GM12864 (cell line): ENCODE measurements at regions not wholly inside any gene's neighbourhood (a gene's known extent, or its start where the extent isn't known, plus 50 kb on each side); places are given as distances from the start of the nearest gene placed in this dataset.

Experiments
- DNase-seq: peaks from one replicate; pipeline ENCODE4 v3.0.0-alpha.2; 2011; ENCODE audit warnings: low read depth
- H3K4me3 ChIP-seq: 2 replicates; pipeline ENCODE4 v1.5.1; 2011; ENCODE audit warnings: mild to moderate bottlenecking, low read depth, low read length, control low read depth
- TF ChIP-seq, protein P1 (sequence below): IDR thresholded peaks from 2 replicates; pipeline ENCODE4 v1.5.1; 2011; ENCODE audit warnings: low read depth, mild to moderate bottlenecking, moderate library complexity, low read length, control low read depth, inconsistent platforms; ENCODE audit errors: missing control alignments

DNA sequence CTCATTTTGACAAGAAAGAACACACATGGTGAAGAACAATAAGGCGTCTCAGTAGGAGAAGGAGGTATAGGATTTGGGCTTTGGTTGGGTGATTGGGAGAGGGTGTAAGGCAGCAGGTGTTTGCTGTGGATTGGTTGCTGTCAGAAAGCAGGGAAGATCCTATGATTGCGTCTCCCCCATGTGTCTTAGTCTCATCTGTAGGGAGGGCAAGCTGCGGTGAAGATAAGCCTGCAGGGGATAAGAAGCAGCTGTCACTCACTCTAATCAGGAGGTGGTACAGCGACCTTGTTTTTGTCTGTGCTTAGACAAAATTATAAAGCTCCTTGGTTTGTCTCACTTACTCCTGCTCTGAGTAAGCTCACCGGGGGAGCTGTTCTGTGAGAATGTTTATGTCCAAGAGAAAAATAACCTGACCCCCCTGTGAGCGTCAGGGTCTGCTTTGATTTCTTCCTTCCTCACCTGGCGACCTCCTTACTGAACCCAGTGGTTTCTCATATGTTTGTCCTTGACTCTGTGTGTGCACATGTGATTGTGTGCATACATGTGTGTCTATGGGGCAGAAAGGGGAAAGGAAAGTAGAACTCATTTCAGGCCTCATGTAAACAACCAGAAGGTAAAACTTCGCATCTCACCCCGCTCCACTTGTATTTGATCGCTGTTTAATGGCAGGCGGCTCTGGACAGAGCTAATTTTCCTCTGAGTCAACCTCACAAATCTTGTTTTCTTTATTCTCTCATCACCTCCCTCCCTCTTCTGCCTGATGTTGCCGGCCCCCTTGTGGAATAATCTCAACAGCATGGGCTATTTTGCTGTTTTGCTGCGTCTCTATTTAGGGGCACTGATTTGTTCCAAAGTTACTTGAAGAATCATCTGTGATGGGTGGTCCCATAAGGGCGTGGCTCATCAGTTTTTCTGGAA lies 105.6 kb downstream of the TENT4A start:
- TF ChIP-seq, protein P1, sequence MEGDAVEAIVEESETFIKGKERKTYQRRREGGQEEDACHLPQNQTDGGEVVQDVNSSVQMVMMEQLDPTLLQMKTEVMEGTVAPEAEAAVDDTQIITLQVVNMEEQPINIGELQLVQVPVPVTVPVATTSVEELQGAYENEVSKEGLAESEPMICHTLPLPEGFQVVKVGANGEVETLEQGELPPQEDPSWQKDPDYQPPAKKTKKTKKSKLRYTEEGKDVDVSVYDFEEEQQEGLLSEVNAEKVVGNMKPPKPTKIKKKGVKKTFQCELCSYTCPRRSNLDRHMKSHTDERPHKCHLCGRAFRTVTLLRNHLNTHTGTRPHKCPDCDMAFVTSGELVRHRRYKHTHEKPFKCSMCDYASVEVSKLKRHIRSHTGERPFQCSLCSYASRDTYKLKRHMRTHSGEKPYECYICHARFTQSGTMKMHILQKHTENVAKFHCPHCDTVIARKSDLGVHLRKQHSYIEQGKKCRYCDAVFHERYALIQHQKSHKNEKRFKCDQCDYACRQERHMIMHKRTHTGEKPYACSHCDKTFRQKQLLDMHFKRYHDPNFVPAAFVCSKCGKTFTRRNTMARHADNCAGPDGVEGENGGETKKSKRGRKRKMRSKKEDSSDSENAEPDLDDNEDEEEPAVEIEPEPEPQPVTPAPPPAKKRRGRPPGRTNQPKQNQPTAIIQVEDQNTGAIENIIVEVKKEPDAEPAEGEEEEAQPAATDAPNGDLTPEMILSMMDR = no peak
- H3K4me3 ChIP-seq = no peak overlapping the region
- no peak for DNase-seq

DNA sequence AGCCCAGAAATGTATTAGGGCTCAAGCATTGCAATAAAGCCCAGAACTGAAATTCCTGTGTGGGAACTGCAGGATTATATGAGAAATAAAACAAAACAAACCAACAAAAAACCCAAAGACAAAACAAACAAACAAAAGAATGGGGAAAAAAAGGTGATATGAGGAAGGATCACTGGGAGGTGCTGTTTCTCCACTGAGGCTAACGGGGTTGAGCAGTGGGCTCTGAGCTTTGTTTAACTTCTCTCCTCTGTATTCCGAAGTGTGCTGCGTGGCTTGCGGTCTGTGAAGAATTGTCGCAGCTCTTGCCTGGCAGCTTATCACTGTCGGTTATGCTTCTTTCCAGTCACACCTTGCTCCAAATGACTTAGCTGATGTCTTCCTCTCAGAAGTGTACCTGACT lies 106.3 kb downstream of the TENT4A start:
- no peak for DNase-seq
- TF ChIP-seq, protein P1 = peak; percentile 20
- H3K4me3 ChIP-seq = no peak overlapping the region

DNA sequence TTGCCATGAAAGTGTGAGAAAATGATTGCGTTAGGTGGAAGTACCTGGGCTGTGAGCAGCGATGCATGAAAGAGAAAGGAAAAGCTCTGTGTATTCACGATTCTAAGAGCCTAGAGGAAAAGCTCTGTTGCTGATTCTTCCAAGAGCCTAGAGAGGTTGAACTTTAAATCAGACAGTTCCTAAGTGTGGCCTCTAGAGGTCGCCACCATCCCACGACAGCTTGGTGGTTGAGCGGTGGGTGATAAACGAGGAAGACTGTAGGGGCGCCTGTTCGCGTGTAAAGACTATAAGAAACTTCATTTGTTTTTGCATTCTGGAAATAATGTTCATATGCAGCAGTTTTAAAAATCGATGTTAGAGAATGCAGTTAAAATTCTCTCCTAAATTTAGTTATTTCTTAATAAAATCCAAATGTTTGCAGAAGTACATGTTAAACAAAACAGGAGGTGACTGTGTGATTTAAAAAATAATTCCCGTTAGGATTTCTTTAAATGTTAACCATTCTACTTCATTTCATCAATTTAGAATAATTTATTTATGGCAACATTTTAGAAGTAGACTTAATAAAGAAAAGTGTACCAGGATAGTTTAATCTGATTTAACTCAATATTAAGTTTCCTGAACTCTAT lies 107.7 kb downstream of the TENT4A start:
- TF ChIP-seq, protein P1 = peak; percentile 73

DNA sequence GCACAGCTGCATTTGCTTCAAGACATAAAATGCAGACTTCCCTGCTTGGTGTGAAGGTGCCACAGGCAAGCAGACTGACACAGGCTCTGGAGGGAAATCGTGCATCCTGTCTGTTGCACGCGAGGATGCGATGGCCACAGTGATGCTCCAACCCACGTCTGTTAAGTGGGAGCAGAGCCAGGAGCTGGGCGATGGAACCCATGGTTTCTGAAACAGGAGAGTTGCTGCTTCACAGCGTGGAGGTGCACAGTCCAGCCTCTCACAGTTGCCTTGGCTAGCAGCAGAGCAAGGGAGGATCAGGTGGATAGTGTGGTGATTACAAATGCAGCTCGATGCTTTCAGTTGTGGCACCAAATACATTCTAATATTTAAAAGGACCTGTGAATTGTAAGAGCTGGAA lies 108.8 kb downstream of the TENT4A start:
- TF ChIP-seq, protein P1 = no peak
- no peak overlapping the region for H3K4me3 ChIP-seq
- DNase-seq = no peak

More for the DNA sequence above, 107.7 kb downstream of the TENT4A start:
- no peak overlapping the region for H3K4me3 ChIP-seq
- no peak for DNase-seq

DNA sequence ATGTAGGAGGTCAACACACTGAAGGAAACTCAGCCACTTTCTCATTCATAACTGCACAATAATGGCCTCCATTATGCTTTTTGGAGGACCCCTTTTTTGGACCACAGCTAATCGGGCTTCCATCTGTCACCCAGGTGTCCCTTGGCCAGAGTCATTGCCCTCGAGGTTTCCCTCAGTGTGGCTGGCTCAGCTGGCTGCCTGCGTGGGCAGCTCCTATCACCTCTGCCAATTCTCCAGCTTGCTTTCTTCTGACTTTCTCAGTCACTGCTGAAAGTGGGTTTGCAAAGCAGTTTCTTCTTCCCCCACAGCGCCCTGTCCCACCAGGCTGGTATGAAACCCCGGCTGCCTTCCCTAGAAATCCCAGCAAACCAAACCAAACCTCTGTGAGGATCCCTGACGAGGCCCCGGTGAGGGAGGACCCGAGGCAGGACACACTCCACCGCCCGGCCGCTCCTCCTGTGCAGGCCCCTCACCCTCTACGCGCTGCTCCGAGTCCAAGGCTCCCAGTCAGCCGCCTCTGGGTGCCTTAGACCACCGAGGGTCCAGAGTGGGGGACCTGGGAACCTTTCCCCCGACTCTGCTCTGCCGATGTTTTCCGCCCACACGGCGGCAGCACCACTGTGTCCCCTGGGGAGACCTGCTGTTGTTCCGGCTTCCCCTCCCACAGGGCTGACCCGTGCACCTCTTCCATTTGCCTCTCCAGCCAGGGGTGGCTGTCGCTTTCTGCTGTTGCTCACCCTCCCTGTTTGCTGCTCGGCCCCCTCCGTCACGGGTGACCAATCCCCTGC lies 109.5 kb downstream of the TENT4A start:
- no peak for DNase-seq
- TF ChIP-seq, protein P1 = no peak

DNA sequence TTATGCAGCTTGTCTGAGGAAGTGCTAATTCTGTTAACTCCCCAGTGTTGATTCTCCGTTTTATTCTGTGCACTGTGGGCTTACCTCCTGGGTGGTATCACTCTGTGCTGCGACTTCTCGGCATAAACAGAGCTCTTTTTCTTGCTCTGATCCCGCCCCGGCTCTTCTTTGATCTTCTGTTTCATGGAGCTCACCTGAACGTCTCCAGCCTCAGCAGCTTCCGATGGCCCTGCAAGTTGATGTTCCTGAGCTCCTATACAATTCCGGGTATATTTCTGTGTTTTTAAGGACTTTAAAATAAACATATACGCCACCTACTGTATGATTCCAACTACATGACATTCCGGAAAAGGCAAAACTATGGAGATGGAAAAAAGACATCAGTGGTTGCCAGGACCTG lies 110.8 kb downstream of the TENT4A start:
- TF ChIP-seq, protein P1 = no peak
- DNase-seq = no peak
- no peak overlapping the region for H3K4me3 ChIP-seq

More for the DNA sequence above, 109.5 kb downstream of the TENT4A start:
- H3K4me3 ChIP-seq = no peak overlapping the region
